HEK293T (cell line): ENCODE measurements at regions not wholly inside any gene's neighbourhood (a gene's known extent, or its start where the extent isn't known, plus 50 kb on each side); places are given as distances from the start of the nearest gene placed in this dataset.

Experiments used
- CTCF ChIA-PET: fragments of 350-600 bp; formaldehyde crosslinking; extraction: SDS; loops from one replicate; lab custom pipeline; 2021; ENCODE audit warnings: antibody characterized with exemption, inconsistent platforms; lab: Yijun Ruan, JAX
- POLR2A ChIA-PET: fragments of 350-600 bp; formaldehyde crosslinking; extraction: SDS; loops from one replicate; lab custom pipeline; 2020; ENCODE audit warnings: antibody characterized with exemption, inconsistent platforms; lab: Yijun Ruan, JAX
- DNase-seq: peaks from one replicate; pipeline ENCODE4 v3.0.0; 2012; ENCODE audit warnings: mixed read lengths; ENCODE audit errors: extremely low spot score
- ARNT ChIP-seq: fragments of 450-650 bp; IDR thresholded peaks from 2 replicates; pipeline ENCODE4 v1.6.1; 2017; ENCODE audit warnings: mild to moderate bottlenecking
- BHLHE40 ChIP-seq: fragments of 450-650 bp; IDR thresholded peaks from 2 replicates; pipeline ENCODE4 v1.6.1; 2016; ENCODE audit warnings: mild to moderate bottlenecking, moderate library complexity, borderline replicate concordance
- CTBP1 ChIP-seq: fragments of 450-650 bp; IDR thresholded peaks from 2 replicates; pipeline ENCODE4 v1.6.1; 2016; ENCODE audit warnings: borderline replicate concordance
- ELF4 ChIP-seq: fragments of 450-650 bp; IDR thresholded peaks from 2 replicates; pipeline ENCODE4 v1.6.1; 2017; ENCODE audit warnings: antibody characterized with exemption
- FOXA1 ChIP-seq: fragments of 450-650 bp; IDR thresholded peaks from 2 replicates; pipeline ENCODE4 v1.6.1; 2016; ENCODE audit warnings: mild to moderate bottlenecking
- FOXK2 ChIP-seq: fragments of 450-650 bp; IDR thresholded peaks from 2 replicates; pipeline ENCODE4 v1.6.1; 2016; ENCODE audit warnings: mild to moderate bottlenecking
- FOXM1 ChIP-seq: fragments of 450-650 bp; IDR thresholded peaks from 2 replicates; pipeline ENCODE4 v1.6.1; 2017; ENCODE audit warnings: mild to moderate bottlenecking, borderline replicate concordance
- HDGF ChIP-seq: fragments of 450-650 bp; IDR thresholded peaks from 2 replicates; pipeline ENCODE4 v1.6.1; 2017; ENCODE audit warnings: antibody characterized with exemption, borderline replicate concordance
- L3MBTL2 ChIP-seq: fragments of 450-650 bp; conservative IDR thresholded peaks from 2 replicates; pipeline ENCODE4 v1.6.1; 2016; ENCODE audit warnings: mild to moderate bottlenecking
- LEF1 ChIP-seq: fragments of 450-650 bp; IDR thresholded peaks from 2 replicates; pipeline ENCODE4 v1.6.1; 2017; ENCODE audit warnings: mild to moderate bottlenecking, borderline replicate concordance
- NFRKB ChIP-seq: fragments of 450-650 bp; IDR thresholded peaks from 2 replicates; pipeline ENCODE4 v1.6.1; 2016; ENCODE audit warnings: mild to moderate bottlenecking, moderate library complexity
- SP1 ChIP-seq: fragments of 450-650 bp; IDR thresholded peaks from 2 replicates; pipeline ENCODE4 v1.6.1; 2017
- SUZ12 ChIP-seq: fragments of 450-650 bp; IDR thresholded peaks from 2 replicates; pipeline ENCODE4 v1.6.1; 2016; ENCODE audit warnings: mild to moderate bottlenecking
- TARDBP ChIP-seq: fragments of 450-650 bp; IDR thresholded peaks from 2 replicates; pipeline ENCODE4 v1.6.1; 2016
- ZNF384 ChIP-seq: fragments of 450-650 bp; IDR thresholded peaks from 2 replicates; pipeline ENCODE4 v1.6.1; 2016
- TF ChIP-seq, protein P1 (sequence below): fragments of 450-650 bp; IDR thresholded peaks from 2 replicates; pipeline ENCODE4 v1.6.1; 2016

DNA sequence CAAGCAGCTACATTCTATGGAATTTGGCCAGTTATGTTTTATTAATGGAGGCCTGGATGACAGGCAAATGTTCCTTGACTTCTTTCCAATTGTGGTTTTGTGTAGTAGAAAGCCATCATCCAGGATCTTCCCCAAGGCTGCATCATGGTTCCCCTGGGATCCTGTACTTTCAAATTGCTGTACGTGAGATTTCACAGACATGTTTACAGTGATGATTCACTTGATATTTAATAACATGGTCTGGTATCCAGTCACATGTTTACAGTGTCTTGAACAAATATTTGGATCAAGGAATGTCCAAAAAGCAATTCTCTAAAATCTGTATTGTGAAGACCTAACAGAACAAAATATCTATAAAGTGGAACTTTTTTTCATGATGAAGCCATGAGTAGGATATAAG is 68.3 kb upstream of the ST6GALNAC3 start:
- DNase-seq = no peak
- TF ChIP-seq FOXM1 (no peak), ELF4 (no peak), LEF1 (no peak)
- TF ChIP-seq, protein P1, sequence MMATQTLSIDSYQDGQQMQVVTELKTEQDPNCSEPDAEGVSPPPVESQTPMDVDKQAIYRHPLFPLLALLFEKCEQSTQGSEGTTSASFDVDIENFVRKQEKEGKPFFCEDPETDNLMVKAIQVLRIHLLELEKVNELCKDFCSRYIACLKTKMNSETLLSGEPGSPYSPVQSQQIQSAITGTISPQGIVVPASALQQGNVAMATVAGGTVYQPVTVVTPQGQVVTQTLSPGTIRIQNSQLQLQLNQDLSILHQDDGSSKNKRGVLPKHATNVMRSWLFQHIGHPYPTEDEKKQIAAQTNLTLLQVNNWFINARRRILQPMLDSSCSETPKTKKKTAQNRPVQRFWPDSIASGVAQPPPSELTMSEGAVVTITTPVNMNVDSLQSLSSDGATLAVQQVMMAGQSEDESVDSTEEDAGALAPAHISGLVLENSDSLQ = no peak
- ChIA-PET CTCF (interaction anchor here (0.6 kb wide), 1 partner anchor 1123 kb away, joined by 3 read pairs; no protein-coding TSS in a partner anchor), POLR2A (no interaction called here)

DNA sequence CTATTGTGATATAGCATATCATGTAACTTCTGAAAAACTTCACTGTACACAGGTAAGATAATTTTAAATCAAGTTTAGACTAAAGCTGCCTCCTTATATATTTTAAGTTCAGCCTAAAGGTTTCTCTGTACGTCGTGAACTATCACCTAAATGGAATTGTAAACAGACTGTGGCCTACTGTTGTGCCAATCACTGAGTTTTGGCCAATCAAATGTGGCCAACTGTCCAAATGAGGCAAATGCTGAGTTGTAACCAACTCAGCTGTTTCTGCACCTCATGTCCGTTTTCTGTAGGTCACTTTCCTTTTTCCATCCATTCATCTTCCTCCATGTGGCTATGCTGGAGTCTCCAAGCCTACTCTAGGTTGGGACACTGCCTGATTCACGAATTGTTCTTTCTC is 63.7 kb upstream of the ST6GALNAC3 start:
- CTCF ChIA-PET = no interaction called here
- POLR2A ChIA-PET = no interaction called here
- TF ChIP-seq, protein P1 = peak; percentile 67
- TF ChIP-seq LEF1 = no peak
- no peak for DNase-seq

GRCh38 chr1:76012341-76013205 is 62.0 kb upstream of the ST6GALNAC3 start:
- DNase-seq = no peak
- POLR2A ChIA-PET = interaction anchor here (0.7 kb wide), 1 partner anchor 227 kb away, joined by 3 read pairs; the partner anchor contains the start of gene RABGGTB
- TF ChIP-seq TARDBP = no peak
- TF ChIP-seq SUZ12 = no peak
- TF ChIP-seq ZNF384 = no peak
- no peak for TF ChIP-seq CTBP1
- TF ChIP-seq ELF4 = no peak
- CTCF ChIA-PET = no interaction called here

DNA sequence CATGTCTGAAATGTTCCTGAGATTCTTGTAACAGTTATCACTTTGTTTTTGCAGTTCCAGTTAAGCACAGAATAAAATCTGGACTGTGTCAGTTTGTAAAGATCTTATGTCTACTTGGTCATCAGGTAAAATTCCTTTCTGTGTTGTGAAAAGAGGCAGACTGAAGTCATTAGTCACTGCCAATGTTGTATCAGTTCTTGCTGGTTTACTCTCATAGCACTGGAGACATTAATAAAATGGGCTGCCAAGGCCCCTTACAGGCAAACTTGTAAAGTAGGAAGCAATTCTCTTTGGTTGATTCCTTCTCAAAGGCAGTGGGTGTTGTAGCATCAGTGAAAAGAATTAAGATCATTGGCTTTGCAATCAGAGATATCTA is 61.4 kb upstream of the ST6GALNAC3 start:
- POLR2A ChIA-PET = no interaction called here
- TF ChIP-seq L3MBTL2 = no peak
- TF ChIP-seq FOXA1 = no peak
- no peak for TF ChIP-seq SP1
- TF ChIP-seq, protein P1 = no peak
- TF ChIP-seq FOXM1 = no peak
- no peak for TF ChIP-seq ARNT
- TF ChIP-seq FOXK2 = no peak
- no peak for DNase-seq
- CTCF ChIA-PET = no interaction called here

- no peak for DNase-seq
- TF ChIP-seq SUZ12 = no peak
- TF ChIP-seq SP1 = no peak
- TF ChIP-seq FOXA1 = no peak
- TF ChIP-seq NFRKB = no peak
- TF ChIP-seq FOXM1 = no peak
- TF ChIP-seq CTBP1 = no peak
- no peak for TF ChIP-seq BHLHE40
- no peak for TF ChIP-seq L3MBTL2
- TF ChIP-seq ZNF384 = no peak
- no peak for TF ChIP-seq ELF4
- no peak for TF ChIP-seq ARNT
- no peak for TF ChIP-seq FOXK2
- TF ChIP-seq HDGF = no peak
- TF ChIP-seq LEF1 = no peak
- TF ChIP-seq, protein P1 = no peak
- ChIA-PET CTCF (no interaction called here), POLR2A (no interaction called here)
Measured at GRCh38 chr1:76015478-76016103, 59.0 kb upstream of the ST6GALNAC3 start.

- DNase-seq = no peak
- CTCF ChIA-PET = no interaction called here
Measured at GRCh38 chr1:76018045-76018444, 56.5 kb upstream of the ST6GALNAC3 start.

More at GRCh38 chr1:76018045-76018444, 56.5 kb upstream of the ST6GALNAC3 start:
- TF ChIP-seq, protein P1 = no peak
- no peak for TF ChIP-seq ZNF384
- TF ChIP-seq SP1 = no peak
- TF ChIP-seq LEF1 = no peak
- no peak for TF ChIP-seq BHLHE40
- TF ChIP-seq NFRKB = no peak
- TF ChIP-seq FOXM1 = no peak
- TF ChIP-seq FOXK2 = no peak
- TF ChIP-seq TARDBP = no peak
- TF ChIP-seq ELF4 = no peak
- TF ChIP-seq CTBP1 = no peak
- no peak for TF ChIP-seq ARNT
- TF ChIP-seq L3MBTL2 = no peak
- no peak for TF ChIP-seq HDGF
- TF ChIP-seq FOXA1 = no peak
- no peak for TF ChIP-seq SUZ12
- POLR2A ChIA-PET = no interaction called here
